Caco-2 (cell line): ENCODE measurements at regions not wholly inside any gene's neighbourhood (a gene's known extent, or its start where the extent isn't known, plus 50 kb on each side); places are given as distances from the start of the nearest gene placed in this dataset.

ENCODE experiments used
- BruUV-seq: library from RNA; stranded (reverse); fragments of 400-500 nt; replicated peaks from 2 replicates; lab custom pipeline; 2021; lab: Mats Ljungman, UMichigan
- CTCF ChIA-PET: fragments of 300-600 bp; sonication (Branson Sonifier 250); formaldehyde crosslinking; loops from one replicate; lab custom pipeline; 2022; ENCODE audit warnings: antibody characterized with exemption; lab: Charles Lee
- POLR2A ChIA-PET: fragments of 300-600 bp; sonication (Branson Sonifier 250); formaldehyde crosslinking; loops from one replicate; lab custom pipeline; 2022; ENCODE audit warnings: antibody characterized with exemption; lab: Charles Lee
- DNase-seq, 2 experiments: peaks; one replicate each; pipeline versions ENCODE4 v3.0.0 to v3.0.0-alpha.2; 2020 to 2022
- H3K27me3 ChIP-seq: replicated peaks from 2 replicates; pipeline ENCODE4 v1.6.0; 2011; ENCODE audit warnings: low read length; ENCODE audit not compliant: control insufficient read depth, insufficient read depth
- H3K36me3 ChIP-seq: 2 replicates; pipeline ENCODE4 v1.5.1; 2011; ENCODE audit warnings: low read length; ENCODE audit not compliant: control insufficient read depth, insufficient read depth
- H3K4me1 ChIP-seq: fragments of 250-450 bp; sonication (Bioruptor Pico); 2 replicates; pipeline ENCODE4 v1.5.1; 2020; ENCODE audit warnings: mild to moderate bottlenecking
- H3K4me3 ChIP-seq: 2 replicates; pipeline ENCODE4 v1.5.1; 2011; ENCODE audit warnings: low read depth, mild to moderate bottlenecking, control low read depth, low read length
- H3K9me3 ChIP-seq: fragments of 250-450 bp; sonication (Bioruptor Pico); 2 replicates; pipeline ENCODE4 v1.5.1; 2020; ENCODE audit warnings: mild to moderate bottlenecking, moderate library complexity
- H3K27ac Mint-ChIP-seq: one replicate; pipeline ENCODE4 v1.8.0; 2022; ENCODE audit warnings: mixed read lengths; ENCODE audit not compliant: unreplicated experiment
- H3K27me3 Mint-ChIP-seq: one replicate; pipeline ENCODE4 v1.8.0; 2022; ENCODE audit warnings: mixed read lengths; ENCODE audit not compliant: insufficient read depth, unreplicated experiment
- H3K36me3 Mint-ChIP-seq: one replicate; pipeline ENCODE4 v1.8.0; 2022; ENCODE audit warnings: mild to moderate bottlenecking, mixed read lengths; ENCODE audit not compliant: insufficient read depth, unreplicated experiment
- H3K4me1 Mint-ChIP-seq: one replicate; pipeline ENCODE4 v1.8.0; 2022; ENCODE audit warnings: low read depth, mixed read lengths; ENCODE audit not compliant: unreplicated experiment
- H3K4me3 Mint-ChIP-seq: one replicate; pipeline ENCODE4 v1.8.0; 2022; ENCODE audit warnings: mild to moderate bottlenecking, moderate library complexity, mixed read lengths; ENCODE audit not compliant: unreplicated experiment
- H3K9me3 Mint-ChIP-seq: one replicate; pipeline ENCODE4 v1.8.0; 2022; ENCODE audit warnings: mixed read lengths; ENCODE audit not compliant: unreplicated experiment
- intact Hi-C: fragments of 100-400 bp; cut with micrococcal nuclease; formaldehyde crosslinking; loops from one replicate; pipeline ENCODE4 v1.10.0; 2022; ENCODE audit not compliant: unreplicated experiment
- TF ChIP-seq, protein P1 (sequence below), 2 experiments: fragments of 200-600 bp in 1 of 2; IDR thresholded peaks; 1 replicate in 1 of 2; 2 replicates in 1 of 2; pipeline versions ENCODE4 v1.5.1 to v1.8.0; 2011 to 2022; ENCODE audit warnings: antibody characterized with exemption in 1 of 2, control low read depth in 1 of 2, inconsistent platforms in 1 of 2, low read depth in 1 of 2, low read length in 1 of 2, mild to moderate bottlenecking in 1 of 2, moderate library complexity in 1 of 2; ENCODE audit not compliant: insufficient read depth in 1 of 2, severe bottlenecking in 1 of 2, unreplicated experiment in 1 of 2

DNA sequence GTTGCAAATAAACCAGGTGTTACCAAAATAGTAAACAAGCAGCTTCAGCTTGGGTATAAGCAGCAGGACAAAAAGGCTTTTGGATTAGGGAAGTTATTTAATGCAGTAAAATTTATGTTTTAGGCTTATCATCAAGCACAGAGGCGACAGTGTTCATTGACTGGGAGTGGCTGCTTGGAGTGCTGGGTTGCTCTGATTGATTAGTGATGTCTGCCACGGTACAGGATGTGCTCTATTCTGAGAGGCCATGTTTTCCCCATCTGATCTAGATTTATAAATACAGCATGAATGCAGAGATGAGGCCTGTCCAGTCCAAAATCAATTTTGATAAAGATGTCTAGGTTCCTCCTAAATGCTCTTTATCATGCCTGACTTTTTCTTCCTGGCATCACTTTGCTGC is 83.5 kb downstream of the MAP1LC3B2 start:
- intact Hi-C loops: no loop called here
- Mint-ChIP-seq H3K4me1 (peaks cover 15% of the 10 kb centered on the region), H3K27me3 (no peaks in the 10 kb centered on the region), H3K27ac (no peak overlapping the region), H3K9me3 (peaks cover 6% of the 10 kb centered on the region), H3K4me3 (no peak overlapping the region), H3K36me3 (no peaks in the 10 kb centered on the region)
- peaks cover 24% of the 10 kb centered on the region for H3K4me1 ChIP-seq
- H3K4me3 ChIP-seq: no peak overlapping the region
- no peaks in the 10 kb centered on the region for H3K36me3 ChIP-seq
- ChIA-PET CTCF (interaction anchor here (0.6 kb wide), 1 partner anchor 12 kb away, joined by 4 read pairs; no protein-coding TSS in a partner anchor), POLR2A (no interaction called here)
- BruUV-seq: no TSS peak
- no peaks in the 10 kb centered on the region for H3K9me3 ChIP-seq
- no peak for DNase-seq
- no peaks in the 10 kb centered on the region for H3K27me3 ChIP-seq
- TF ChIP-seq, protein P1, sequence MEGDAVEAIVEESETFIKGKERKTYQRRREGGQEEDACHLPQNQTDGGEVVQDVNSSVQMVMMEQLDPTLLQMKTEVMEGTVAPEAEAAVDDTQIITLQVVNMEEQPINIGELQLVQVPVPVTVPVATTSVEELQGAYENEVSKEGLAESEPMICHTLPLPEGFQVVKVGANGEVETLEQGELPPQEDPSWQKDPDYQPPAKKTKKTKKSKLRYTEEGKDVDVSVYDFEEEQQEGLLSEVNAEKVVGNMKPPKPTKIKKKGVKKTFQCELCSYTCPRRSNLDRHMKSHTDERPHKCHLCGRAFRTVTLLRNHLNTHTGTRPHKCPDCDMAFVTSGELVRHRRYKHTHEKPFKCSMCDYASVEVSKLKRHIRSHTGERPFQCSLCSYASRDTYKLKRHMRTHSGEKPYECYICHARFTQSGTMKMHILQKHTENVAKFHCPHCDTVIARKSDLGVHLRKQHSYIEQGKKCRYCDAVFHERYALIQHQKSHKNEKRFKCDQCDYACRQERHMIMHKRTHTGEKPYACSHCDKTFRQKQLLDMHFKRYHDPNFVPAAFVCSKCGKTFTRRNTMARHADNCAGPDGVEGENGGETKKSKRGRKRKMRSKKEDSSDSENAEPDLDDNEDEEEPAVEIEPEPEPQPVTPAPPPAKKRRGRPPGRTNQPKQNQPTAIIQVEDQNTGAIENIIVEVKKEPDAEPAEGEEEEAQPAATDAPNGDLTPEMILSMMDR (IDR thresholded peaks at IDR 0.05; ENCODE audit: insufficient read depth in 1 of 2, low read depth in 1 of 2, low read length in 1 of 2, severe bottlenecking in 1 of 2, unreplicated experiment in 1 of 2): no peak

DNA sequence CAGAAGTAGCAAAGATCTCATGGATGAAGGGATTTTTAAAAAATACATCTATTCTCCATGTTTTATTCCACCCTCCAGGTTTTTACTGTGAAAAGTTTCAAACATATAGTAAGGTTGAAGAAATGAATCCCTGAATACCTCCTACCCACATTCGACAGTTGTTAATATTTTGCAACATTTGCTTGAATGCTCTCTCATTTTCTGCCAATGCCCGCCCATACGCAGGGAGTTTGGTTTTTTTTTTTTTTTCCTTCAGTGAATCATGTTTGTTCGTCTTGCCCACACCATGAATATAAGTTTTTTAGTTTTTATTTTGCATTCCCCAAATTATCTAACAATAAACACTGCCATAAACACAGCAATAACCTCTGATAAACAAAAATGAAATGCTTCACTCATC is 82.9 kb downstream of the MAP1LC3B2 start:
- POLR2A ChIA-PET: no interaction called here
- no peaks in the 10 kb centered on the region for H3K36me3 Mint-ChIP-seq
- H3K4me1 Mint-ChIP-seq: peaks cover 15% of the 10 kb centered on the region
- intact Hi-C loops: no loop called here
- peaks cover 28% of the 10 kb centered on the region for H3K4me1 ChIP-seq
- no TSS peak for BruUV-seq
- no peaks in the 10 kb centered on the region for H3K36me3 ChIP-seq
- no peaks in the 10 kb centered on the region for H3K27me3 Mint-ChIP-seq
- no peak for DNase-seq
- no peak overlapping the region for H3K4me3 Mint-ChIP-seq
- CTCF ChIA-PET: no interaction called here
- H3K9me3 ChIP-seq: no peaks in the 10 kb centered on the region
- no peak overlapping the region for H3K27ac Mint-ChIP-seq
- peaks cover 6% of the 10 kb centered on the region for H3K9me3 Mint-ChIP-seq
- TF ChIP-seq, protein P1 (IDR thresholded peaks at IDR 0.05; ENCODE audit: insufficient read depth in 1 of 2, low read depth in 1 of 2, low read length in 1 of 2, severe bottlenecking in 1 of 2, unreplicated experiment in 1 of 2): no peak
- no peaks in the 10 kb centered on the region for H3K27me3 ChIP-seq
- no peak overlapping the region for H3K4me3 ChIP-seq

DNA sequence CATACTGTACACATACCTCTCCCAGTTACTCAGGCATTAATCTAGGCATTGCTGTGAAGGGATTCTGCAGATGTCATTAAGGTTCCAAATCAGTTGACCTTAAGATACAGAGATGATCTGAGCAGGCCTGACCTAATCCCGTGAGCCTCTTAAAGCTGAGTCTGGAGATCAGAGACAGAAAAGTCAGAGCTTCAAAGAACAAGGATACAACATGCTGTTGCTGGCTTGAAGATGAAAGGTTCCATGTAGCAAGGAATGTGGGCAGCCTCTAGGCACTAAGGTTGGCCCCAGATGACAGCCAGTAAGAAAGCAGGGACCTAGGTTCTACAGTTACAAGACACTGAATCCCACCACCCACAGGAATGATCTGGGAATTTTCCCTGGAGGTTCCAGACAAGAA is 81.1 kb downstream of the MAP1LC3B2 start:
- peak overlapping the region; percentile 16 for H3K4me3 Mint-ChIP-seq
- Histone ChIP-seq H3K4me1 (peaks cover 44% of the 10 kb centered on the region), H3K9me3 (no peaks in the 10 kb centered on the region), H3K4me3 (no peak overlapping the region), H3K36me3 (no peaks in the 10 kb centered on the region), H3K27me3 (no peaks in the 10 kb centered on the region)
- peak overlapping the region; percentile 50 for H3K27ac Mint-ChIP-seq
- no peaks in the 10 kb centered on the region for H3K36me3 Mint-ChIP-seq
- TF ChIP-seq, protein P1 (IDR thresholded peaks at IDR 0.05; ENCODE audit: insufficient read depth in 1 of 2, low read depth in 1 of 2, low read length in 1 of 2, severe bottlenecking in 1 of 2, unreplicated experiment in 1 of 2): no peak
- intact Hi-C loops: no loop called here
- peaks cover 24% of the 10 kb centered on the region for H3K4me1 Mint-ChIP-seq
- POLR2A ChIA-PET: no interaction called here
- peak in 1 of 2 experiments; percentile 63 for DNase-seq
- peaks cover 6% of the 10 kb centered on the region for H3K9me3 Mint-ChIP-seq
- CTCF ChIA-PET: no interaction called here
- no peaks in the 10 kb centered on the region for H3K27me3 Mint-ChIP-seq
- no TSS peak for BruUV-seq
